GM12878 (cell line): ENCODE measurements at regions not wholly inside any gene's neighbourhood (a gene's known extent, or its start where the extent isn't known, plus 50 kb on each side); places are given as distances from the start of the nearest gene placed in this dataset.
"Not testable (repeated sequence)": the region's sequence is repeated elsewhere in the genome, so short reads cannot be mapped to it uniquely, and the experiment has no call there.

Experiments
- ATF7 ChIP-seq: fragments of 450-650 bp; IDR thresholded peaks from 2 replicates; pipeline ENCODE4 v1.6.1; 2016; ENCODE audit warnings: low read depth, mild to moderate bottlenecking
- CTCF ChIP-seq, 3 experiments: IDR thresholded peaks in 2 of 3; conservative IDR thresholded peaks in 1 of 3; 2 replicates each; pipeline ENCODE4 v1.5.1; 2011; ENCODE audit warnings: low read depth in 3 of 3, low read length in 3 of 3, mild to moderate bottlenecking in 3 of 3, control low read depth in 2 of 3, moderate library complexity in 2 of 3, inconsistent platforms in 1 of 3, mixed read lengths in 1 of 3; ENCODE audit not compliant: control insufficient read depth in 2 of 3, insufficient read depth in 1 of 3; ENCODE audit errors: extremely low read depth in 1 of 3
- ETV6 ChIP-seq, 2 experiments: fragments of 450-650 bp in 1 of 2; IDR thresholded peaks in 1 of 2; conservative IDR thresholded peaks in 1 of 2; 2 replicates each; pipeline ENCODE4 v1.6.1; 2014; ENCODE audit warnings: antibody characterized with exemption in 1 of 2, borderline replicate concordance in 1 of 2, low read depth in 1 of 2, mild to moderate bottlenecking in 1 of 2, moderate library complexity in 1 of 2
- NR2C2 ChIP-seq: IDR thresholded peaks from 2 replicates; pipeline ENCODE4 v1.6.1; 2011; ENCODE audit warnings: borderline replicate concordance, low read depth; ENCODE audit not compliant: control insufficient read depth, insufficient read length
- POLR2A ChIP-seq: IDR thresholded peaks from 2 replicates; pipeline ENCODE4 v1.6.1; 2011; ENCODE audit warnings: low read depth, mild to moderate bottlenecking, low read length
- YY1 ChIP-seq: IDR thresholded peaks from 2 replicates; pipeline ENCODE4 v1.6.1; 2011; ENCODE audit warnings: low read depth, mild to moderate bottlenecking, low read length
- ZNF24 ChIP-seq: fragments of 450-650 bp; IDR thresholded peaks from 2 replicates; pipeline ENCODE4 v1.6.1; 2017; ENCODE audit warnings: antibody characterized with exemption, mild to moderate bottlenecking
- TF ChIP-seq, protein P1 (sequence below): fragments of 450-650 bp; IDR thresholded peaks from 2 replicates; pipeline ENCODE4 v1.6.1; 2017; ENCODE audit warnings: antibody characterized with exemption, mild to moderate bottlenecking, moderate library complexity
- TF ChIP-seq, protein P2 (sequence below): IDR thresholded peaks from 2 replicates; pipeline ENCODE4 v1.6.1; 2012; ENCODE audit warnings: low read depth, low read length, improper control_type of control experiment
- TF ChIP-seq, protein P3 (sequence below): fragments of 450-650 bp; IDR thresholded peaks from 2 replicates; pipeline ENCODE4 v1.6.1; 2016; ENCODE audit warnings: mild to moderate bottlenecking

- TF ChIP-seq YY1; ETV6 (conservative IDR thresholded peaks at IDR 0.05 in 1 of 2, IDR thresholded peaks at IDR 0.05 in 1 of 2; ENCODE audit: borderline replicate concordance in 1 of 2, low read depth in 1 of 2); POLR2A; ZNF24; ATF7; CTCF (IDR thresholded peaks at IDR 0.05 in 2 of 3, conservative IDR thresholded peaks at IDR 0.05 in 1 of 3; ENCODE audit: control insufficient read depth in 2 of 3, extremely low read depth in 1 of 3, insufficient read depth in 1 of 3, low read depth in 3 of 3, low read length in 3 of 3); NR2C2: not testable (repeated sequence)
- TF ChIP-seq, protein P1, sequence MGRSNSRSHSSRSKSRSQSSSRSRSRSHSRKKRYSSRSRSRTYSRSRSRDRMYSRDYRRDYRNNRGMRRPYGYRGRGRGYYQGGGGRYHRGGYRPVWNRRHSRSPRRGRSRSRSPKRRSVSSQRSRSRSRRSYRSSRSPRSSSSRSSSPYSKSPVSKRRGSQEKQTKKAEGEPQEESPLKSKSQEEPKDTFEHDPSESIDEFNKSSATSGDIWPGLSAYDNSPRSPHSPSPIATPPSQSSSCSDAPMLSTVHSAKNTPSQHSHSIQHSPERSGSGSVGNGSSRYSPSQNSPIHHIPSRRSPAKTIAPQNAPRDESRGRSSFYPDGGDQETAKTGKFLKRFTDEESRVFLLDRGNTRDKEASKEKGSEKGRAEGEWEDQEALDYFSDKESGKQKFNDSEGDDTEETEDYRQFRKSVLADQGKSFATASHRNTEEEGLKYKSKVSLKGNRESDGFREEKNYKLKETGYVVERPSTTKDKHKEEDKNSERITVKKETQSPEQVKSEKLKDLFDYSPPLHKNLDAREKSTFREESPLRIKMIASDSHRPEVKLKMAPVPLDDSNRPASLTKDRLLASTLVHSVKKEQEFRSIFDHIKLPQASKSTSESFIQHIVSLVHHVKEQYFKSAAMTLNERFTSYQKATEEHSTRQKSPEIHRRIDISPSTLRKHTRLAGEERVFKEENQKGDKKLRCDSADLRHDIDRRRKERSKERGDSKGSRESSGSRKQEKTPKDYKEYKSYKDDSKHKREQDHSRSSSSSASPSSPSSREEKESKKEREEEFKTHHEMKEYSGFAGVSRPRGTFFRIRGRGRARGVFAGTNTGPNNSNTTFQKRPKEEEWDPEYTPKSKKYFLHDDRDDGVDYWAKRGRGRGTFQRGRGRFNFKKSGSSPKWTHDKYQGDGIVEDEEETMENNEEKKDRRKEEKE: not testable (repeated sequence)
- TF ChIP-seq, protein P2, sequence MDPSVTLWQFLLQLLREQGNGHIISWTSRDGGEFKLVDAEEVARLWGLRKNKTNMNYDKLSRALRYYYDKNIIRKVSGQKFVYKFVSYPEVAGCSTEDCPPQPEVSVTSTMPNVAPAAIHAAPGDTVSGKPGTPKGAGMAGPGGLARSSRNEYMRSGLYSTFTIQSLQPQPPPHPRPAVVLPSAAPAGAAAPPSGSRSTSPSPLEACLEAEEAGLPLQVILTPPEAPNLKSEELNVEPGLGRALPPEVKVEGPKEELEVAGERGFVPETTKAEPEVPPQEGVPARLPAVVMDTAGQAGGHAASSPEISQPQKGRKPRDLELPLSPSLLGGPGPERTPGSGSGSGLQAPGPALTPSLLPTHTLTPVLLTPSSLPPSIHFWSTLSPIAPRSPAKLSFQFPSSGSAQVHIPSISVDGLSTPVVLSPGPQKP: not testable (repeated sequence)
- TF ChIP-seq, protein P3, sequence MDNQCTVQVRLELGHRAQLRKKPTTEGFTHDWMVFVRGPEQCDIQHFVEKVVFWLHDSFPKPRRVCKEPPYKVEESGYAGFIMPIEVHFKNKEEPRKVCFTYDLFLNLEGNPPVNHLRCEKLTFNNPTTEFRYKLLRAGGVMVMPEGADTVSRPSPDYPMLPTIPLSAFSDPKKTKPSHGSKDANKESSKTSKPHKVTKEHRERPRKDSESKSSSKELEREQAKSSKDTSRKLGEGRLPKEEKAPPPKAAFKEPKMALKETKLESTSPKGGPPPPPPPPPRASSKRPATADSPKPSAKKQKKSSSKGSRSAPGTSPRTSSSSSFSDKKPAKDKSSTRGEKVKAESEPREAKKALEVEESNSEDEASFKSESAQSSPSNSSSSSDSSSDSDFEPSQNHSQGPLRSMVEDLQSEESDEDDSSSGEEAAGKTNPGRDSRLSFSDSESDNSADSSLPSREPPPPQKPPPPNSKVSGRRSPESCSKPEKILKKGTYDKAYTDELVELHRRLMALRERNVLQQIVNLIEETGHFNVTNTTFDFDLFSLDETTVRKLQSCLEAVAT: not testable (repeated sequence)
Observed at GRCh38 chr7:32722837-32723236, 168.7 kb downstream of the KBTBD2 start.
